ENCODE measurements at regions not wholly inside any gene's neighbourhood (a gene's known extent, or its start where the extent isn't known, plus 50 kb on each side); places are given as distances from the start of the nearest gene placed in this dataset.

DNA sequence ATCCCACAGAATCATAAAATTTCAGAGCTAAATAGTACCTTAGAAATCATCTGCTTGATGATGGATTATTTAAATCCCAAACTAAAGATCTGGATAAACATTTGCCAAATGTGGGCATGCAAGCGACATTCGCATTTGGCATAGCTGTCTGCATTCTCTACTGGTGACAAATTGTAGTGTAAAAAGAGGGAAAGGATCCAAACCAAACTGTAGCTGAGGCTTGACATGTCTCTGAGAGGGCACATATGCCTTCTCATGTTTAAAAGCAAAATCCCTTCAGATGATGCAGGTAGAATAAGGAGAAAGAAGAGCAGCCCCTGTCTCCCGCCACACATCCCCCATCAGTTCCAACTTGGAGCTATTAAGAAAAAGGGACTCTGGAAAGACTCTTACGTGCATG, 257.5 kb upstream of the MTNR1B start:
- TF ChIP-seq EGR1 (IDR thresholded peaks at IDR 0.05) (no peak), REST (IDR thresholded peaks at IDR 0.05; ENCODE audit: low read depth) (no peak), MAX (IDR thresholded peaks at IDR 0.05) (no peak), RAD21 (IDR thresholded peaks at IDR 0.05; ENCODE audit: low read depth) (no peak), EP300 (IDR thresholded peaks at IDR 0.05; ENCODE audit: borderline replicate concordance) (no peak), YY1 (IDR thresholded peaks at IDR 0.05; ENCODE audit: low read depth) (no peak), NFIC (IDR thresholded peaks at IDR 0.05) (no peak), CEBPB (IDR thresholded peaks at IDR 0.05) (no peak), FOXM1 (IDR thresholded peaks at IDR 0.05; ENCODE audit: borderline replicate concordance, low read depth) (no peak), TAF1 (IDR thresholded peaks at IDR 0.05; ENCODE audit: low read depth) (no peak), CREB1 (IDR thresholded peaks at IDR 0.05; ENCODE audit: low read depth) (no peak), ZBTB7A (IDR thresholded peaks at IDR 0.05; ENCODE audit: low read depth) (no peak), TEAD4 (IDR thresholded peaks at IDR 0.05) (no peak)
